Left ventricle myocardium inferior (tissue), 1 donor: ENCODE measurements at regions not wholly inside any gene's neighbourhood (a gene's known extent, or its start where the extent isn't known, plus 50 kb on each side); places are given as distances from the start of the nearest gene placed in this dataset.

Experiments used
- DNase-seq: peaks from one replicate; pipeline ENCODE4 v3.0.0-alpha.2; 2020
- H3K27ac ChIP-seq: fragments of 200-600 bp; replicated peaks from 2 replicates; pipeline ENCODE4 v1.8.0; 2021
- H3K27me3 ChIP-seq: fragments of 200-600 bp; 2 replicates; pipeline ENCODE4 v1.8.0; 2021; ENCODE audit warnings: low read depth
- H3K36me3 ChIP-seq: fragments of 200-600 bp; 2 replicates; pipeline ENCODE4 v1.8.0; 2021
- H3K4me1 ChIP-seq: fragments of 200-600 bp; 2 replicates; pipeline ENCODE4 v1.8.0; 2021
- H3K4me3 ChIP-seq: fragments of 200-600 bp; 2 replicates; pipeline ENCODE4 v1.8.0; 2021; ENCODE audit warnings: mild to moderate bottlenecking, moderate library complexity
- H3K9me3 ChIP-seq: fragments of 200-600 bp; replicated peaks from 2 replicates; pipeline ENCODE4 v1.8.0; 2021
- intact Hi-C: fragments of 100-400 bp; cut with micrococcal nuclease; formaldehyde crosslinking; loops from one replicate; pipeline ENCODE4 v1.11.0; 2022
- TF ChIP-seq, protein P1 (sequence below): fragments of 200-600 bp; IDR thresholded peaks from 2 replicates; pipeline ENCODE4 v1.8.0; 2021; ENCODE audit warnings: antibody characterized with exemption, mild to moderate bottlenecking, borderline replicate concordance
- donor health status: DM: no; HTN: yes; CAD: no; lungs with severe emphysema.

DNA sequence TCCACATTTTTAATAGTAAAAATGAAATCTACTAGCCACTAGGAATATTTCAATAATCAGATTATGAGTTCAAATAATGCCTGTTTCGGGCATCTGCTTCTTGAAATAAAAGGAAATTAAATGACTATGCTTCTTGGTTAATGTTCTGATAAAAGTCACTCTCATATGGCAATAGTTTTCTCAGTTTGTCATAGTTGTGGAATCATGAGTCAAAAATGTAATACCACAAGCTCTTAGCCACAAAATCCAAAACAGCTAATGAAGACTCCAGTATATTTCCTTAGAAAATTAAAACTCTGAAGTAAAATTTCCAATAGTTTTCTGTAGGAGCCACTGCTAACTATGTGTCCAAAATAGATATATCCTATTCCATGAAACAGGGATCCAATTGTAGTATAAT is 676.3 kb upstream of the CDH8 start:
- Histone ChIP-seq H3K27me3 (no peaks in the 10 kb centered on the region), H3K36me3 (no peaks in the 10 kb centered on the region), H3K9me3 (no peaks in the 10 kb centered on the region), H3K4me3 (no peak overlapping the region), H3K4me1 (no peaks in the 10 kb centered on the region), H3K27ac (no peak overlapping the region)
- DNase-seq, result no peak
- intact Hi-C loops, result no loop called here
- TF ChIP-seq, protein P1, sequence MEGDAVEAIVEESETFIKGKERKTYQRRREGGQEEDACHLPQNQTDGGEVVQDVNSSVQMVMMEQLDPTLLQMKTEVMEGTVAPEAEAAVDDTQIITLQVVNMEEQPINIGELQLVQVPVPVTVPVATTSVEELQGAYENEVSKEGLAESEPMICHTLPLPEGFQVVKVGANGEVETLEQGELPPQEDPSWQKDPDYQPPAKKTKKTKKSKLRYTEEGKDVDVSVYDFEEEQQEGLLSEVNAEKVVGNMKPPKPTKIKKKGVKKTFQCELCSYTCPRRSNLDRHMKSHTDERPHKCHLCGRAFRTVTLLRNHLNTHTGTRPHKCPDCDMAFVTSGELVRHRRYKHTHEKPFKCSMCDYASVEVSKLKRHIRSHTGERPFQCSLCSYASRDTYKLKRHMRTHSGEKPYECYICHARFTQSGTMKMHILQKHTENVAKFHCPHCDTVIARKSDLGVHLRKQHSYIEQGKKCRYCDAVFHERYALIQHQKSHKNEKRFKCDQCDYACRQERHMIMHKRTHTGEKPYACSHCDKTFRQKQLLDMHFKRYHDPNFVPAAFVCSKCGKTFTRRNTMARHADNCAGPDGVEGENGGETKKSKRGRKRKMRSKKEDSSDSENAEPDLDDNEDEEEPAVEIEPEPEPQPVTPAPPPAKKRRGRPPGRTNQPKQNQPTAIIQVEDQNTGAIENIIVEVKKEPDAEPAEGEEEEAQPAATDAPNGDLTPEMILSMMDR, result no peak

DNA sequence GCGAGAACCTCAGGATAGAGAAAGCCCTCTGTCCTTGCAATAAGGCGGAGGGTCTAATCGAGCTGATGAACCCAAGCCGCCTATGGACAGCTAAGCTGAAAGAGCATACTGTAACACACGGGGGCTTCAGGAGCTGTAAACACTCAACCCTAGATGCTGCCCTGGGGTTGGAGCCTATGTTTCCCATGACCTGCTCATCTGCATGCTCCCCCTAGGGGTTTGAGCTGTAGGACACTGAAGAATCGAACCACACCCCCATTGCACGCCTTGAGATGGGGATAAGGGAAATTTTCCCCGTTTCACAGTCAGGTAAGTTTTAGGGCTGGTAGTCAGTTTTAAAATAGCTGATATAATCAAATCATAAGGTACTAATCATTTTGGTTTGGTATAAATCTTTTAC is 675.6 kb upstream of the CDH8 start:
- Histone ChIP-seq H3K4me3 (no peak overlapping the region), H3K27me3 (no peaks in the 10 kb centered on the region), H3K4me1 (no peaks in the 10 kb centered on the region), H3K36me3 (no peaks in the 10 kb centered on the region), H3K9me3 (no peaks in the 10 kb centered on the region), H3K27ac (no peak overlapping the region)
- intact Hi-C loops, result no loop called here
- TF ChIP-seq, protein P1, result no peak
- DNase-seq, result no peak

DNA sequence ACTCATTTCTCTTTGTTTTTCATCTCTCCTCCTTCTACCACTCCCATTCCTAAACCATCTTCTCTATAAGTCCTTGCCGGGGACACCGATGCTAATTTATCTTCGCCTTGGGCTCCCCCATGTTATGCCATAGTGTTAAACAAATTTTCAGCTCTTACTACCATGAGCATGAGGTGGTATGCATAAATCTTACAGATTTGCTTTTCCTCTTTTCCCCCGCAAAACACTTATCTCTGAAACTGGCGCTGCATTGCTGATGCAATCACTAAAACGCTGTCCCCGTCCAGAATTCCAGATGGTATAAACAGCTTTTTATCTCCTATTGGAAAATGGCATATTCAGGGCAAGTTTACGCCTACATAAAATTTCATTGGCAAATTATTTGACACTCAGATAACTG is 673.6 kb upstream of the CDH8 start:
- no peaks in the 10 kb centered on the region for H3K4me1 ChIP-seq
- TF ChIP-seq, protein P1, result no peak
- H3K27me3 ChIP-seq, result no peaks in the 10 kb centered on the region
- no peaks in the 10 kb centered on the region for H3K9me3 ChIP-seq
- DNase-seq, result no peak
- H3K4me3 ChIP-seq, result no peak overlapping the region
- no peak overlapping the region for H3K27ac ChIP-seq
- no peaks in the 10 kb centered on the region for H3K36me3 ChIP-seq
- intact Hi-C loops, result no loop called here

DNA sequence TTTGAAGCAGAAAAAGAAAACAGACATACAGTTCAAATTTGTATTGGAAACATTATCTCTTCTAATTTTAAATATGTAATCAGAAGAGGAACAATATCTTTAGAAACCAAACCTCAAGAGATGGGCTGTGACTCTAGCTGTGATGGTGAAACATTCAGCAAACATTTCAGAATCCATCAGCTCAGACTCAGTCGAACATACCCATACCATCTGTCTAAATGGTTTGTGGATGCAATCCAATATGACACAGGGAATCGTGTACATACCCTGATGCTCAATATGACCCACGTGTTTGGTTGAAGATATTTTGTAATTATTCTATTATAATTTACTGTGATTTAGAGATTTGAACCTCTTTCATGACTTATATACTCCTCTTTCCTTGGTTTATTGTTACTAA is 665.2 kb upstream of the CDH8 start:
- intact Hi-C loops, result no loop called here
- Histone ChIP-seq H3K4me3 (no peak overlapping the region), H3K4me1 (no peaks in the 10 kb centered on the region), H3K27me3 (no peaks in the 10 kb centered on the region), H3K9me3 (peaks cover 4% of the 10 kb centered on the region), H3K36me3 (no peaks in the 10 kb centered on the region), H3K27ac (no peak overlapping the region)
- TF ChIP-seq, protein P1, result no peak
- no peak for DNase-seq

DNA sequence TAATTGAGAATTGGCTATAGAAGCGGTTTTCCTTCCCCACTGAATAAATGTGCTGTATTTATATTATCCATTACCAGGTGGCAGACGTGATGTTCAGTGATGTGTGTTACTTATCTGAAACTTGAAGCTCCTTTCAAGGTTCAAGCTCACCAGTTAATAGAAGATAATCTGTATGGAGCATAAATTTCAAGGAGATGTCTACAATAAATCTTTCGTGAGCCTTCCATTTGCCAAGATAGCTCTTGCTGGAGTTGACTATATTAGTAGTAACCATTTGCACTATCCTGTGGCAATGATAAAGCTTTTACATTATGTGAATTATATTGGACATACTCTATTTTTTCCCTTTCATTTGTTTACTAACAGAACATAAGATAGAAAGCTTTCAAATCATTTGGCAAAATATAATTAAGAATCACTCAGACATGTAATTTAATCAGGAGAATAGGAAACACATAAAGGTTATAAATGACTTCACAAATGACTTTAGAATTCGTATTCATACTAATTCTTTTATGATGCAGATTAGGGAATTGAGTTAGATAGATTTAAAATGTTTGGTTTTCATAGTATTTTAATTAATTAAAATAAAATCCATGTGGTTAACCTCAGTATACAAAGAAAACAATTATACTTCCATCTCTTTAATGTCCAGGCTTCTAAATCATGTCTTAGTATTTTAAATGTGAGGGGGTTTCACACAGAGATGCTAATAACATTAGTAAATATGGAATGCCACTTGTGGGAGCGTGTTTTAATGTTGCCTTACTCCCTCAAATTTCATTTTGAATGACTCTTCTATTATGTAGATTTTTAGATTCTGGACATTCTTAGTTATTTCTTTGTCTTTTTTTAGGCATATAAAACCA is 664.4 kb upstream of the CDH8 start:
- H3K27me3 ChIP-seq, result no peaks in the 10 kb centered on the region
- TF ChIP-seq, protein P1, result no peak
- H3K27ac ChIP-seq, result no peak overlapping the region
- H3K9me3 ChIP-seq, result peaks cover 4% of the 10 kb centered on the region
- H3K4me1 ChIP-seq, result no peaks in the 10 kb centered on the region
- no peak overlapping the region for H3K4me3 ChIP-seq
- H3K36me3 ChIP-seq, result no peaks in the 10 kb centered on the region
- DNase-seq, result no peak
- intact Hi-C loops, result no loop called here
